RWPE2 (cell line): ENCODE measurements at regions not wholly inside any gene's neighbourhood (a gene's known extent, or its start where the extent isn't known, plus 50 kb on each side); places are given as distances from the start of the nearest gene placed in this dataset.
A peak's percentile ranks its signal among the peaks of the same experiment; 100 is the strongest.

Experiments used
- ATAC-seq: fragments of 200-7000 bp; cut with Tn5 transposase; 3 replicates; pipeline ENCODE4 v1.9.1; 2021; ENCODE audit warnings: low read depth
- DNase-seq: peaks from one replicate; pipeline ENCODE4 v3.0.0-alpha.2; 2020; ENCODE audit warnings: low spot score
- H3K27ac ChIP-seq: fragments of 450-650 bp; 2 replicates; pipeline ENCODE4 v1.5.1; 2017; ENCODE audit warnings: mild to moderate bottlenecking; ENCODE audit not compliant: poor library complexity, severe bottlenecking
- H3K27me3 ChIP-seq: fragments of 250-450 bp; sonication (Bioruptor Pico); 2 replicates; pipeline ENCODE4 v1.5.1; 2021; ENCODE audit warnings: mild to moderate bottlenecking, moderate library complexity; ENCODE audit not compliant: insufficient read depth, poor library complexity, severe bottlenecking
- H3K36me3 ChIP-seq: fragments of 250-450 bp; sonication (Bioruptor Pico); 2 replicates; pipeline ENCODE4 v1.5.1; 2020; ENCODE audit warnings: low read depth, mild to moderate bottlenecking, moderate library complexity
- H3K4me1 ChIP-seq: fragments of 250-450 bp; sonication (Bioruptor Pico); 2 replicates; pipeline ENCODE4 v1.5.1; 2021; ENCODE audit warnings: mild to moderate bottlenecking, moderate library complexity; ENCODE audit not compliant: insufficient read depth, poor library complexity, severe bottlenecking
- H3K4me3 ChIP-seq: fragments of 250-450 bp; sonication (Bioruptor Pico); 2 replicates; pipeline ENCODE4 v1.5.1; 2021; ENCODE audit warnings: mild to moderate bottlenecking, moderate library complexity; ENCODE audit not compliant: severe bottlenecking
- H3K9me3 ChIP-seq: fragments of 250-450 bp; sonication (Bioruptor Pico); 2 replicates; pipeline ENCODE4 v1.5.1; 2021; ENCODE audit warnings: mild to moderate bottlenecking, moderate library complexity; ENCODE audit not compliant: severe bottlenecking
- CTCF ChIP-seq: fragments of 450-650 bp; IDR thresholded peaks from one replicate; pipeline ENCODE4 v1.5.1; 2017; ENCODE audit warnings: mild to moderate bottlenecking, moderate library complexity; ENCODE audit not compliant: poor library complexity, severe bottlenecking

- ATAC-seq = no peak
- DNase-seq = no peak
- Histone ChIP-seq H3K36me3 (no peaks in the 10 kb centered on the region), H3K9me3 (no peaks in the 10 kb centered on the region), H3K4me3 (no peak overlapping the region), H3K27me3 (peaks cover 13% of the 10 kb centered on the region), H3K27ac (no peak overlapping the region), H3K4me1 (no peaks in the 10 kb centered on the region)
- TF ChIP-seq CTCF = no peak
Measured at GRCh38 chr2:136404925-136405324, 287.0 kb upstream of the CXCR4 start.

GRCh38 chr2:136404176-136404575 lies 286.2 kb upstream of the CXCR4 start:
- TF ChIP-seq CTCF = no peak
- no peaks in the 10 kb centered on the region for H3K9me3 ChIP-seq
- ATAC-seq = no peak
- no peaks in the 10 kb centered on the region for H3K36me3 ChIP-seq
- H3K27me3 ChIP-seq = peaks cover 13% of the 10 kb centered on the region
- H3K4me3 ChIP-seq = no peak overlapping the region
- no peak overlapping the region for H3K27ac ChIP-seq
- H3K4me1 ChIP-seq = no peaks in the 10 kb centered on the region
- no peak for DNase-seq

DNA sequence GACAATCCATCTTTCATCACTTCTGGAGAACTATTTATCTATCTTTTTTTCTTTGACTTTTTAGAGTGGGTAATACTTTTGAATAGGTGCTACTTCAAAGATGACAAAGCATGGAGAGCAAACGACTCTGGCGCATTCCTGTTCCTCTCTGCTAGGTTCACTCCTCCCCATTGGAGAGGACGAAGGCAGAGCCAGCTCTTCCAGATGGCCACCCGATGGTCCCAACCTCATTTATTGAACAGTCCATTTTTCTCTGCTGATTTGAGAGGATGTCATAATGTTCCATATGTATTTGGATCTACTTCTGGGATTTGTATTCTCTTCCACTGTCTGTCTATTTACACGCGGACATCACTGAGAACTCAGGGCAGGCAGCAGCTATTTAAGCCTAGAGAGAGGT lies 284.3 kb upstream of the CXCR4 start:
- H3K4me3 ChIP-seq = no peak overlapping the region
- DNase-seq = no peak
- ATAC-seq = no peak
- H3K9me3 ChIP-seq = no peaks in the 10 kb centered on the region
- no peak for TF ChIP-seq CTCF
- no peaks in the 10 kb centered on the region for H3K4me1 ChIP-seq
- no peak overlapping the region for H3K27ac ChIP-seq
- peaks cover 8% of the 10 kb centered on the region for H3K27me3 ChIP-seq
- H3K36me3 ChIP-seq = no peaks in the 10 kb centered on the region

- no peak overlapping the region for H3K27ac ChIP-seq
- H3K4me1 ChIP-seq = no peaks in the 10 kb centered on the region
- H3K4me3 ChIP-seq = no peak overlapping the region
- no peak for TF ChIP-seq CTCF
- H3K27me3 ChIP-seq = no peaks in the 10 kb centered on the region
- no peaks in the 10 kb centered on the region for H3K36me3 ChIP-seq
- H3K9me3 ChIP-seq = no peaks in the 10 kb centered on the region
- ATAC-seq (peak; percentile 73), DNase-seq (no peak)
Measured at GRCh38 chr2:136399667-136400289, 281.8 kb upstream of the CXCR4 start.

- Histone ChIP-seq H3K27me3 (no peaks in the 10 kb centered on the region), H3K4me3 (no peak overlapping the region), H3K36me3 (no peaks in the 10 kb centered on the region), H3K9me3 (no peaks in the 10 kb centered on the region), H3K27ac (no peak overlapping the region), H3K4me1 (no peaks in the 10 kb centered on the region)
- TF ChIP-seq CTCF = no peak
- no peak for ATAC-seq
- no peak for DNase-seq
Measured at GRCh38 chr2:136395582-136395981, 277.6 kb upstream of the CXCR4 start.
